ENCODE measurements at regions not wholly inside any gene's neighbourhood (a gene's known extent, or its start where the extent isn't known, plus 50 kb on each side); places are given as distances from the start of the nearest gene placed in this dataset.

- no peak for DNase-seq (ENCODE audit: low read depth, low spot score)
- no peaks in the 10 kb centered on the region for H3K27me3 ChIP-seq (ENCODE audit: control insufficient read depth, insufficient read depth, low read length)
- H3K27ac ChIP-seq (ENCODE audit: low read depth, low read length), result no peak overlapping the region
- H3K9me3 ChIP-seq (ENCODE audit: control insufficient read depth, insufficient read depth, low read length), result no peaks in the 10 kb centered on the region
- H3K4me3 ChIP-seq (ENCODE audit: low read depth, low read length), result no peak overlapping the region
- no peak for TF ChIP-seq CTCF (IDR thresholded peaks at IDR 0.05; ENCODE audit: low read depth, low read length)
- CTCF ChIA-PET, result no interaction called here
- POLR2A ChIA-PET, result no interaction called here
These were observed 571.7 kb downstream of the RPS29 start for GRCh38 chr14:49014476-49014875.

GRCh38 chr14:49008363-49008762, 577.8 kb downstream of the RPS29 start:
- CTCF ChIA-PET, result no interaction called here
- H3K27me3 ChIP-seq (ENCODE audit: control insufficient read depth, insufficient read depth, low read length), result no peaks in the 10 kb centered on the region
- H3K4me3 ChIP-seq (ENCODE audit: low read depth, low read length), result no peak overlapping the region
- H3K9me3 ChIP-seq (ENCODE audit: control insufficient read depth, insufficient read depth, low read length), result no peaks in the 10 kb centered on the region
- POLR2A ChIA-PET, result no interaction called here
- no peak for DNase-seq (ENCODE audit: low read depth, low spot score)
- H3K27ac ChIP-seq (ENCODE audit: low read depth, low read length), result no peak overlapping the region
- no peak for TF ChIP-seq CTCF (IDR thresholded peaks at IDR 0.05; ENCODE audit: low read depth, low read length)

DNA sequence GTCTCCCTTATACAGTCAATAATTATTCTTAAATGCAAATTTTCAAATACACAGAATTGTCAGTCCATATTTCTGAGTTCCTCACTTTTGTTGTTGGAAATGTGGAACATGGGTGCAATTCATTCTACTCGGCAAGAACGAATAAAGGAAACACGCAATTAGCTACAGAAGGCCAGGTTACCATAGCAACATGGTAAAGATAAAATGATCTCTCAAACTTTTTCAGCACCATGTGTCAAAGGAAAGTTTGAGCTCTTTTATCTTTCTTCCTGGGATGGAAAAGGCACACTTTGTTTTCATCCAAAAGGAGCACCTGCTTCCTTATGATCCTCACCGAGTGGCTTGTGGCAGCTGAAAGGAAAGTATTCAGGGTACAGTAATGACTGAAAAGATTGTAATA, 595.0 kb downstream of the RPS29 start:
- H3K27ac ChIP-seq (ENCODE audit: low read depth, low read length), result no peak overlapping the region
- no peak overlapping the region for H3K4me3 ChIP-seq (ENCODE audit: low read depth, low read length)
- TF ChIP-seq CTCF (IDR thresholded peaks at IDR 0.05; ENCODE audit: low read depth, low read length), result no peak
- no peaks in the 10 kb centered on the region for H3K27me3 ChIP-seq (ENCODE audit: control insufficient read depth, insufficient read depth, low read length)
- no peaks in the 10 kb centered on the region for H3K9me3 ChIP-seq (ENCODE audit: control insufficient read depth, insufficient read depth, low read length)
- ChIA-PET POLR2A (no interaction called here), CTCF (no interaction called here)
- no peak for DNase-seq (ENCODE audit: low read depth, low spot score)

DNA sequence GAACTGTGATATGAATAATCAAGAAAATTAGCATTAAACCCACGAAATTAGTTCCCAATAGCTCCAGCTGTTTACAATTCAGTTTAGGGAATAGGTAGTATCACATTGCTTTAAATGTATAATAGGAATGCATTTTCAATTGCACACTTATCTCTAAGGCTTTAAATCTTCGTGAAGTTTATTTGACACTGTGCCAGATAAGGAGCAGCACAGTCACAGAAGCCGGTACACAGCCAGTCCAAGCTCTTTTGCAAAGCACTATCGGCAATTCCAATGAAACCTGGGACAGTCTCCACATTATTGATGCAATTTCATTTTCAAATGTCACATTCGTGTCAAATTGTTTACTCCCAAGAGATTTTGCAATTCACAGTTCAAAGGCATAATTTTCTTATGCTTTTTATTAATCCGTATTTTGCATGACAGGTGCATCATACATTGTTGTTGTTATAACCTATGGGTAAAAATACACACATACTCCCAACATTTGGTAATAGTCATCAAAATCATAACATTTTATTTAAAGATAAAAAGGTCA, 602.8 kb downstream of the RPS29 start:
- H3K27ac ChIP-seq (ENCODE audit: low read depth, low read length), result no peak overlapping the region
- H3K27me3 ChIP-seq (ENCODE audit: control insufficient read depth, insufficient read depth, low read length), result no peaks in the 10 kb centered on the region
- no peak for TF ChIP-seq CTCF (IDR thresholded peaks at IDR 0.05; ENCODE audit: low read depth, low read length)
- ChIA-PET CTCF (no interaction called here), POLR2A (no interaction called here)
- H3K4me3 ChIP-seq (ENCODE audit: low read depth, low read length), result no peak overlapping the region
- no peaks in the 10 kb centered on the region for H3K9me3 ChIP-seq (ENCODE audit: control insufficient read depth, insufficient read depth, low read length)
- no peak for DNase-seq (ENCODE audit: low read depth, low spot score)

DNA sequence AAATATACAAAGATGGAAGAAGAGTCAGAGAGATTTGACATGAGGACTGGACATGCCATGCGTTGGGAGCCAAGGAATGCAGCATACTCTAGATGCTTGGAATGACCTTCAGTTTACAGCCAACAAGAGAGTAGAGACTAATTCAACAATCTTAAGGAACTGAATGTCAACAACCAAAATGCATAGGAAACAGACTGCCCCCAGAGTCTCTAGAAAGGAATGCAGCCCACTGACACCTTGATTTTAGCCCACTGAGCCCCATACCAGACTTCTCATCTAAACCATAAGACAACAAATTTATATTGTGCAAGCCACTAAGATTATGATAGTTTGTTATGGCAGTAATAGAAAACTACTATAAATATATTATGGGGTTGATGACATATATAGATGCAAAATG, 611.2 kb downstream of the RPS29 start:
- Histone ChIP-seq H3K27me3 (ENCODE audit: control insufficient read depth, insufficient read depth, low read length) (no peaks in the 10 kb centered on the region), H3K27ac (ENCODE audit: low read depth, low read length) (no peak overlapping the region), H3K4me3 (ENCODE audit: low read depth, low read length) (no peak overlapping the region), H3K9me3 (ENCODE audit: control insufficient read depth, insufficient read depth, low read length) (no peaks in the 10 kb centered on the region; the same call in 1 of the 2 replicates)
- ChIA-PET CTCF (interaction anchor here (0.6 kb wide), 1 partner anchor 8 kb away, joined by 3 read pairs; no protein-coding TSS in a partner anchor), POLR2A (no interaction called here)
- TF ChIP-seq CTCF (IDR thresholded peaks at IDR 0.05; ENCODE audit: low read depth, low read length), result no peak
- no peak for DNase-seq (ENCODE audit: low read depth, low spot score)

Data from AG04450 (cell line).